Ovary (tissue), 7 donors: ENCODE measurements at regions not wholly inside any gene's neighbourhood (a gene's known extent, or its start where the extent isn't known, plus 50 kb on each side); places are given as distances from the start of the nearest gene placed in this dataset.

Experiments
- DNase-seq, 5 donors: peaks; one replicate each; pipeline ENCODE4 v3.0.0-alpha.2; 2019 to 2020
- H3K27ac ChIP-seq, 2 donors: fragments of 200-600 bp; one replicate each; pipeline versions ENCODE4 v1.5.1 to v1.8.0; 2019 to 2022
- H3K27me3 ChIP-seq: fragments of 200-600 bp; one replicate; pipeline ENCODE4 v1.8.0; 2022
- H3K36me3 ChIP-seq: fragments of 200-600 bp; sonication (generic); one replicate; pipeline ENCODE4 v1.5.1; 2019
- H3K4me1 ChIP-seq: one replicate; pipeline ENCODE4 v1.8.1; 2013; ENCODE audit warnings: mild to moderate bottlenecking, moderate library complexity; ENCODE audit not compliant: insufficient read depth
- H3K4me3 ChIP-seq: fragments of 200-600 bp; sonication (generic); one replicate; pipeline ENCODE4 v1.5.1; 2017
- H3K9me3 ChIP-seq, 2 donors: fragments of 200-600 bp in 1 of 2; sonication (generic) in 1 of 2; one replicate each; pipeline versions ENCODE4 v1.5.1 to v1.8.1; 2013 to 2019; ENCODE audit warnings: mild to moderate bottlenecking in 1 of 2, moderate library complexity in 1 of 2
- EP300 ChIP-seq: sonication (generic); formaldehyde crosslinking; IDR thresholded peaks from one replicate; pipeline ENCODE4 v1.6.1; 2017; ENCODE audit warnings: antibody characterized with exemption
- POLR2A ChIP-seq: fragments of 450-650 bp; IDR thresholded peaks from one replicate; pipeline ENCODE4 v1.6.1; 2017; ENCODE audit warnings: antibody characterized with exemption, mild to moderate bottlenecking, moderate library complexity
- WGBS, 3 donors: extraction: QIAGEN DNeasy Blood & Tissue Kit in 1 of 3; methylation state at CpG; one replicate each; pipeline versions ENCODE4 v1.1.5 to v1.1.7; 2013 to 2017; 5-methylcytosine and 5-hydroxymethylcytosine counted together
- intact Hi-C, 4 donors: fragments of 100-400 bp; cut with DNase I; formaldehyde crosslinking; loops; one replicate each; pipeline versions ENCODE4 v1.11.0 to v1.15.1; 2022 to 2023
- TF ChIP-seq, protein P1 (sequence below), 3 donors: fragments of 450-650 bp in 2 of 3; fragments of 200-600 bp in 1 of 3; IDR thresholded peaks; one replicate each; pipeline versions ENCODE4 v1.5.1 to v1.8.0; 2016 to 2022; ENCODE audit warnings: antibody characterized with exemption in 3 of 3, mild to moderate bottlenecking in 1 of 3
- donor health status: DM: no; HTN: no; CAD: no; lungs with moderate emphysema.
- donor health status: DM: no; HTN: no; CAD: no.
- donor health status: Bipolar disorder and iron deficiency.
- donor health status: DM: no; HTN: no; CAD: no.
- donor health status: DM: yes; HTN: yes; CAD: no.

GRCh38 chr10:132475086-132475485, 62.5 kb upstream of the INPP5A start:
- no peak for DNase-seq
- no peak for TF ChIP-seq POLR2A
- TF ChIP-seq EP300, result no peak
- TF ChIP-seq, protein P1, sequence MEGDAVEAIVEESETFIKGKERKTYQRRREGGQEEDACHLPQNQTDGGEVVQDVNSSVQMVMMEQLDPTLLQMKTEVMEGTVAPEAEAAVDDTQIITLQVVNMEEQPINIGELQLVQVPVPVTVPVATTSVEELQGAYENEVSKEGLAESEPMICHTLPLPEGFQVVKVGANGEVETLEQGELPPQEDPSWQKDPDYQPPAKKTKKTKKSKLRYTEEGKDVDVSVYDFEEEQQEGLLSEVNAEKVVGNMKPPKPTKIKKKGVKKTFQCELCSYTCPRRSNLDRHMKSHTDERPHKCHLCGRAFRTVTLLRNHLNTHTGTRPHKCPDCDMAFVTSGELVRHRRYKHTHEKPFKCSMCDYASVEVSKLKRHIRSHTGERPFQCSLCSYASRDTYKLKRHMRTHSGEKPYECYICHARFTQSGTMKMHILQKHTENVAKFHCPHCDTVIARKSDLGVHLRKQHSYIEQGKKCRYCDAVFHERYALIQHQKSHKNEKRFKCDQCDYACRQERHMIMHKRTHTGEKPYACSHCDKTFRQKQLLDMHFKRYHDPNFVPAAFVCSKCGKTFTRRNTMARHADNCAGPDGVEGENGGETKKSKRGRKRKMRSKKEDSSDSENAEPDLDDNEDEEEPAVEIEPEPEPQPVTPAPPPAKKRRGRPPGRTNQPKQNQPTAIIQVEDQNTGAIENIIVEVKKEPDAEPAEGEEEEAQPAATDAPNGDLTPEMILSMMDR (IDR thresholded peaks at IDR 0.05), result no peak
- H3K27me3 ChIP-seq, result no peaks in the 10 kb centered on the region
- 55 to 64% (median 64%) methylated on average over 1 of the region's 1 CpG for WGBS, 3 donors
- intact Hi-C loops, result no loop called here
- H3K4me1 ChIP-seq, result no peaks in the 10 kb centered on the region
- H3K36me3 ChIP-seq, result no peaks in the 10 kb centered on the region
- no peak overlapping the region for H3K27ac ChIP-seq
- H3K4me3 ChIP-seq, result no peak overlapping the region
- H3K9me3 ChIP-seq, result no peaks in the 10 kb centered on the region

- Histone ChIP-seq H3K27ac (no peak overlapping the region), H3K27me3 (no peaks in the 10 kb centered on the region), H3K4me3 (no peak overlapping the region), H3K36me3 (no peaks in the 10 kb centered on the region), H3K9me3 (no peaks in the 10 kb centered on the region), H3K4me1 (no peaks in the 10 kb centered on the region)
- WGBS, 3 donors, result 85 to 93% (median 89%) methylated on average over 14 to 16 of the region's 16 CpGs
- TF ChIP-seq POLR2A, result no peak
- no peak for TF ChIP-seq EP300
- TF ChIP-seq, protein P1 (IDR thresholded peaks at IDR 0.05), result no peak
- intact Hi-C loops, result no loop called here
- DNase-seq, result peak in 1 of 5 donors; percentile 29
Measured at GRCh38 chr10:132476146-132477065, 61.2 kb upstream of the INPP5A start.

- H3K36me3 ChIP-seq, result no peaks in the 10 kb centered on the region
- intact Hi-C loops, result no loop called here
- TF ChIP-seq POLR2A (no peak), EP300 (no peak)
- TF ChIP-seq, protein P1 (IDR thresholded peaks at IDR 0.05), result no peak
- peak in 1 of 5 donors; percentile 32 for DNase-seq
- H3K9me3 ChIP-seq, result no peaks in the 10 kb centered on the region
- no peak overlapping the region for H3K4me3 ChIP-seq
- H3K27me3 ChIP-seq, result no peaks in the 10 kb centered on the region
- H3K27ac ChIP-seq, result no peak overlapping the region
- peaks cover 2% of the 10 kb centered on the region for H3K4me1 ChIP-seq
- WGBS, 3 donors, result 82 to 96% (median 84%) methylated on average over 8 of the region's 8 CpGs
Measured at GRCh38 chr10:132477066-132477397, 60.6 kb upstream of the INPP5A start.

- Histone ChIP-seq H3K36me3 (no peaks in the 10 kb centered on the region), H3K4me3 (no peak overlapping the region), H3K4me1 (peaks cover 2% of the 10 kb centered on the region), H3K27me3 (no peaks in the 10 kb centered on the region), H3K9me3 (no peaks in the 10 kb centered on the region), H3K27ac (no peak overlapping the region)
- 58 to 70% (median 68%) methylated on average over 21 to 23 of the region's 23 CpGs for WGBS, 3 donors
- peak in 2 of 5 donors; percentile 19 to 39 for DNase-seq
- no peak for TF ChIP-seq POLR2A
- TF ChIP-seq, protein P1 (IDR thresholded peaks at IDR 0.05), result no peak
- intact Hi-C loops, result no loop called here
Measured at GRCh38 chr10:132477398-132478340, 59.9 kb upstream of the INPP5A start.
